ENCODE measurements at regions not wholly inside any gene's neighbourhood (a gene's known extent, or its start where the extent isn't known, plus 50 kb on each side); places are given as distances from the start of the nearest gene placed in this dataset.

DNA sequence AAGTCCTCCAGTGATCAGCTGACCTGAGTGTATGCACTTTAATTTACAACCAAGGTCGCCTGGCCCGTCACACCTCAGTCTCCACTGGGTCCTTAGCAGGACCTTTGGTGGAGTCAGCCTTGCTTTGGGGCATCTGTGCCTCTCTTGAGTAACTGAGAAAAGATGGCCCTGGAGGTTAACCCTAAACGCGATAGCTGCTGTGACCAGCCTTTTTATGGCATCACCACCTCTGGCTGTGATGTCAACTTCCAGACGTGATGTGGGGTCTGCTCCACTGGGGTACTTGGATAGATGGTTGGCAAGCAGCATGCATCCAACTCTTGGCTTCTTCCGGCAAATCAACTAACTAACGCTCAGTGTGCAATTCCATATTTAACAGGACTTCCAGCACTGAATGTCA lies 122.8 kb upstream of the RTL1 start:
- no peak for DNase-seq (ENCODE audit: low spot score)
- POLR2A ChIA-PET (ENCODE audit: low non-redundant PET), result no interaction called here
- TF ChIP-seq, protein P1, sequence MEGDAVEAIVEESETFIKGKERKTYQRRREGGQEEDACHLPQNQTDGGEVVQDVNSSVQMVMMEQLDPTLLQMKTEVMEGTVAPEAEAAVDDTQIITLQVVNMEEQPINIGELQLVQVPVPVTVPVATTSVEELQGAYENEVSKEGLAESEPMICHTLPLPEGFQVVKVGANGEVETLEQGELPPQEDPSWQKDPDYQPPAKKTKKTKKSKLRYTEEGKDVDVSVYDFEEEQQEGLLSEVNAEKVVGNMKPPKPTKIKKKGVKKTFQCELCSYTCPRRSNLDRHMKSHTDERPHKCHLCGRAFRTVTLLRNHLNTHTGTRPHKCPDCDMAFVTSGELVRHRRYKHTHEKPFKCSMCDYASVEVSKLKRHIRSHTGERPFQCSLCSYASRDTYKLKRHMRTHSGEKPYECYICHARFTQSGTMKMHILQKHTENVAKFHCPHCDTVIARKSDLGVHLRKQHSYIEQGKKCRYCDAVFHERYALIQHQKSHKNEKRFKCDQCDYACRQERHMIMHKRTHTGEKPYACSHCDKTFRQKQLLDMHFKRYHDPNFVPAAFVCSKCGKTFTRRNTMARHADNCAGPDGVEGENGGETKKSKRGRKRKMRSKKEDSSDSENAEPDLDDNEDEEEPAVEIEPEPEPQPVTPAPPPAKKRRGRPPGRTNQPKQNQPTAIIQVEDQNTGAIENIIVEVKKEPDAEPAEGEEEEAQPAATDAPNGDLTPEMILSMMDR (conservative IDR thresholded peaks at IDR 0.05; ENCODE audit: low read depth, low read length), result no peak
- no peak for TF ChIP-seq EZH2 (IDR thresholded peaks at IDR 0.05; ENCODE audit: borderline replicate concordance, low read depth, low read length, poor library complexity, severe bottlenecking)
- Histone ChIP-seq H3K36me3 (ENCODE audit: insufficient read depth, low read length, poor library complexity, severe bottlenecking) (no peaks in the 10 kb centered on the region), H3K27ac (ENCODE audit: low read depth, low read length, poor library complexity, severe bottlenecking) (no peak overlapping the region), H3K27me3 (replicated peaks; ENCODE audit: insufficient read depth, low read depth, low read length, poor library complexity) (no peaks in the 10 kb centered on the region), H3K9me3 (ENCODE audit: low read depth, low read length, poor library complexity, severe bottlenecking) (no peaks in the 10 kb centered on the region), H3K4me1 (ENCODE audit: insufficient read depth, low read length, poor library complexity, severe bottlenecking) (no peaks in the 10 kb centered on the region), H3K4me3 (ENCODE audit: low read depth, low read length, poor library complexity, severe bottlenecking) (no peak overlapping the region)
- CTCF ChIA-PET, result no interaction called here
- no TSS peak for BruUV-seq (replicated peaks)
- intact Hi-C loops (cut with micrococcal nuclease; ENCODE audit: unreplicated experiment), result no loop called here

DNA sequence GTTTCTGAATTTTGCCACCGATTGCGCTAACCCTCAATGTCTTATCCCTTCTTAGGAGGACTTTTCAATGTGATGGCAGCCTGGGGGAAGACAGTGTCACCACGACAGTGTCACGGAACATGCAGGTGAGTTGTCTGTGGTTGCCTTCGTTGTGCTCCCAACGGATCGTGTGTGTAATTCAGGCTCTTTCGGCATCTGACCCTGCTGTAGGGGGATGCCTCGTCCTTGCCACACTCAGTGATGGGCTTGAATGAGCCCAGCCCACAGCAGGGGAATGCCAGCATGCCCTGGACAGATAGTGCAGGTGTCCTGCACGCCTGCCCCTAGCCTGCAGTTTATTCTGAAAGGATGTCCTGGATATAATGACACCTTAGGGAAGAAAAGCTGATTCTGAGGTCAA lies 123.8 kb upstream of the RTL1 start:
- Histone ChIP-seq H3K4me1 (ENCODE audit: insufficient read depth, low read length, poor library complexity, severe bottlenecking) (no peaks in the 10 kb centered on the region), H3K27me3 (replicated peaks; ENCODE audit: insufficient read depth, low read depth, low read length, poor library complexity) (no peaks in the 10 kb centered on the region), H3K27ac (ENCODE audit: low read depth, low read length, poor library complexity, severe bottlenecking) (no peak overlapping the region), H3K4me3 (ENCODE audit: low read depth, low read length, poor library complexity, severe bottlenecking) (no peak overlapping the region), H3K9me3 (ENCODE audit: low read depth, low read length, poor library complexity, severe bottlenecking) (no peaks in the 10 kb centered on the region), H3K36me3 (ENCODE audit: insufficient read depth, low read length, poor library complexity, severe bottlenecking) (no peaks in the 10 kb centered on the region)
- POLR2A ChIA-PET (ENCODE audit: low non-redundant PET), result no interaction called here
- no peak for TF ChIP-seq EZH2 (IDR thresholded peaks at IDR 0.05; ENCODE audit: borderline replicate concordance, low read depth, low read length, poor library complexity, severe bottlenecking)
- TF ChIP-seq, protein P1 (conservative IDR thresholded peaks at IDR 0.05; ENCODE audit: low read depth, low read length), result no peak
- no peak for DNase-seq (ENCODE audit: low spot score)
- BruUV-seq (replicated peaks), result no TSS peak
- CTCF ChIA-PET, result no interaction called here
- intact Hi-C loops (cut with micrococcal nuclease; ENCODE audit: unreplicated experiment), result no loop called here

DNA sequence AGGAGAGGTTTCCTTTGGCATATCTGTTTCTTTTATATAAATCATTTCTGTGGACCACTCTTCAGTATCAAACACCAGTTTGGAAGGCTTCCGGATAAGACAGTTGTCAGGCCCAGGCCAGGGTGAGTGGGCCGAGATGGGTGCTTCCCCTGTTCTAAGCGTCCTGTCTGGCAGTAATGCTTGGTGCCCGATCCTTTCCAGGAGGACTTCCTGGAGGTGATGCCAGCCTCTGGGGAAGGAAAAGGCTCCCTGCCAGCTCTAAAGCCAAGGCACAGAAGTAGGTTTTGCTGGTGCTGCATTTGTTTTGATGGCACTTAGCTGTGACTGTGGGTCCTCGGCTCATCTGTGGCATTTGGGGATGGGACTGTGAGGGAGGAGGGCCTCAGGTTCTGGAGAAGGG lies 124.4 kb upstream of the RTL1 start:
- H3K27ac ChIP-seq (ENCODE audit: low read depth, low read length, poor library complexity, severe bottlenecking), result no peak overlapping the region
- TF ChIP-seq, protein P1 (conservative IDR thresholded peaks at IDR 0.05; ENCODE audit: low read depth, low read length), result no peak
- TF ChIP-seq EZH2 (IDR thresholded peaks at IDR 0.05; ENCODE audit: borderline replicate concordance, low read depth, low read length, poor library complexity, severe bottlenecking), result no peak
- H3K4me3 ChIP-seq (ENCODE audit: low read depth, low read length, poor library complexity, severe bottlenecking), result no peak overlapping the region
- H3K27me3 ChIP-seq (replicated peaks; ENCODE audit: insufficient read depth, low read depth, low read length, poor library complexity), result no peaks in the 10 kb centered on the region
- DNase-seq (ENCODE audit: low spot score), result no peak
- no peaks in the 10 kb centered on the region for H3K9me3 ChIP-seq (ENCODE audit: low read depth, low read length, poor library complexity, severe bottlenecking)
- H3K36me3 ChIP-seq (ENCODE audit: insufficient read depth, low read length, poor library complexity, severe bottlenecking), result no peaks in the 10 kb centered on the region
- POLR2A ChIA-PET (ENCODE audit: low non-redundant PET), result no interaction called here
- no TSS peak for BruUV-seq (replicated peaks)
- CTCF ChIA-PET, result no interaction called here
- intact Hi-C loops (cut with micrococcal nuclease; ENCODE audit: unreplicated experiment), result no loop called here
- H3K4me1 ChIP-seq (ENCODE audit: insufficient read depth, low read length, poor library complexity, severe bottlenecking), result no peaks in the 10 kb centered on the region

Measured in A673 (cell line).